ENCODE measurements at regions not wholly inside any gene's neighbourhood (a gene's known extent, or its start where the extent isn't known, plus 50 kb on each side); places are given as distances from the start of the nearest gene placed in this dataset.
A peak's percentile ranks its signal among the peaks of the same experiment; 100 is the strongest.

- no peak overlapping the region for H3K4me2 ChIP-seq (ENCODE audit: insufficient read depth, low read length, poor library complexity, severe bottlenecking)
- no peak overlapping the region for H3K23ac ChIP-seq (ENCODE audit: low read depth, low read length, poor library complexity)
- H3K36me3 ChIP-seq (replicated peaks in 1 of 2; ENCODE audit: control insufficient read depth in 2 of 2, insufficient read depth in 2 of 2, low read length in 2 of 2), result no peaks in the 10 kb centered on the region
- no peak overlapping the region for H2BK12ac ChIP-seq (ENCODE audit: low read length)
- H3K9ac ChIP-seq (ENCODE audit: low read depth, low read length, poor library complexity), result no peak overlapping the region
- H2BK120ac ChIP-seq (ENCODE audit: low read depth, low read length), result no peak overlapping the region
- no peak overlapping the region for H2BK5ac ChIP-seq (ENCODE audit: low read length)
- H3K27ac ChIP-seq (replicated peaks; ENCODE audit: low read length), result no peak overlapping the region
- H2BK15ac ChIP-seq (ENCODE audit: low read length), result no peak overlapping the region
- peaks cover 0 to 12% of the 10 kb centered on the region in 2 donors for H3K4me1 ChIP-seq (ENCODE audit: control insufficient read depth in 2 of 2, insufficient read depth in 1 of 2, low read depth in 1 of 2, low read length in 2 of 2)
- no CpG with 5 or more reads among the region's 12 CpGs for WGBS, 2 donors (ENCODE audit: extremely low coverage in 2 of 2, insufficient read length in 2 of 2, insufficient replicate concordance in 1 of 2)
- no peaks in the 10 kb centered on the region for H3K27me3 ChIP-seq (ENCODE audit: control insufficient read depth in 3 of 3, insufficient read depth in 3 of 3, low read depth in 1 of 3, low read length in 3 of 3)
- no peak overlapping the region for H3K14ac ChIP-seq (ENCODE audit: low read length)
- no peak overlapping the region for H3K4me3 ChIP-seq (ENCODE audit: low read length in 2 of 2)
- DNase-seq (ENCODE audit: low spot score), result no peak
- H2AK5ac ChIP-seq (ENCODE audit: low read depth, low read length), result no peak overlapping the region
- no peak overlapping the region for H4K8ac ChIP-seq (ENCODE audit: low read depth, low read length)
- no peak overlapping the region for H3K4ac ChIP-seq (ENCODE audit: low read length)
- H2AFZ ChIP-seq (ENCODE audit: low read length), result peak overlapping the region; percentile 78
- H3K18ac ChIP-seq (ENCODE audit: low read length), result no peak overlapping the region
- no peaks in the 10 kb centered on the region for H3K79me1 ChIP-seq (ENCODE audit: low read depth, low read length)
- H3K9me3 ChIP-seq (replicated peaks in 1 of 2; ENCODE audit: control insufficient read depth in 2 of 2, insufficient read depth in 1 of 2, low read depth in 1 of 2, low read length in 2 of 2), result no peaks in the 10 kb centered on the region
- H4K91ac ChIP-seq (ENCODE audit: low read depth, low read length, poor library complexity), result no peak overlapping the region
Observed at GRCh38 chr13:24617256-24618010, 62.8 kb upstream of the ATP12A start.

GRCh38 chr13:24618011-24618955 is 61.9 kb upstream of the ATP12A start:
- H3K27me3 ChIP-seq (ENCODE audit: control insufficient read depth in 3 of 3, insufficient read depth in 3 of 3, low read depth in 1 of 3, low read length in 3 of 3), result no peaks in the 10 kb centered on the region
- peaks cover 0 to 1% of the 10 kb centered on the region in 2 donors for H3K9me3 ChIP-seq (replicated peaks in 1 of 2; ENCODE audit: control insufficient read depth in 2 of 2, insufficient read depth in 1 of 2, low read depth in 1 of 2, low read length in 2 of 2)
- no peak overlapping the region for H3K4me2 ChIP-seq (ENCODE audit: insufficient read depth, low read length, poor library complexity, severe bottlenecking)
- H3K4me3 ChIP-seq (ENCODE audit: low read length in 2 of 2), result no peak overlapping the region
- H3K36me3 ChIP-seq (replicated peaks in 1 of 2; ENCODE audit: control insufficient read depth in 2 of 2, insufficient read depth in 2 of 2, low read length in 2 of 2), result no peaks in the 10 kb centered on the region
- H2BK15ac ChIP-seq (ENCODE audit: low read length), result no peak overlapping the region
- peak overlapping the region; percentile 35 for H3K18ac ChIP-seq (ENCODE audit: low read length)
- H4K91ac ChIP-seq (ENCODE audit: low read depth, low read length, poor library complexity), result no peak overlapping the region
- DNase-seq (ENCODE audit: low spot score), result no peak
- H3K27ac ChIP-seq (replicated peaks; ENCODE audit: low read length), result no peak overlapping the region
- no peak overlapping the region for H3K23ac ChIP-seq (ENCODE audit: low read depth, low read length, poor library complexity)
- no peak overlapping the region for H2BK12ac ChIP-seq (ENCODE audit: low read length)
- no peak overlapping the region for H3K14ac ChIP-seq (ENCODE audit: low read length)
- no peak overlapping the region for H2AK5ac ChIP-seq (ENCODE audit: low read depth, low read length)
- H2BK120ac ChIP-seq (ENCODE audit: low read depth, low read length), result no peak overlapping the region
- no peak overlapping the region for H4K8ac ChIP-seq (ENCODE audit: low read depth, low read length)
- peaks cover 0 to 12% of the 10 kb centered on the region in 2 donors for H3K4me1 ChIP-seq (ENCODE audit: control insufficient read depth in 2 of 2, insufficient read depth in 1 of 2, low read depth in 1 of 2, low read length in 2 of 2)
- H2BK5ac ChIP-seq (ENCODE audit: low read length), result no peak overlapping the region
- H3K9ac ChIP-seq (ENCODE audit: low read depth, low read length, poor library complexity), result no peak overlapping the region
- H3K79me1 ChIP-seq (ENCODE audit: low read depth, low read length), result no peaks in the 10 kb centered on the region
- no CpG with 5 or more reads among the region's 15 CpGs for WGBS, 2 donors (ENCODE audit: extremely low coverage in 2 of 2, insufficient read length in 2 of 2, insufficient replicate concordance in 1 of 2)
- no peak overlapping the region for H3K4ac ChIP-seq (ENCODE audit: low read length)
- H2AFZ ChIP-seq (ENCODE audit: low read length), result peak overlapping the region; percentile 78

GRCh38 chr13:24619282-24619681 is 60.9 kb upstream of the ATP12A start:
- H3K27ac ChIP-seq (replicated peaks; ENCODE audit: low read length), result no peak overlapping the region
- H3K18ac ChIP-seq (ENCODE audit: low read length), result no peak overlapping the region
- H3K27me3 ChIP-seq (ENCODE audit: control insufficient read depth in 3 of 3, insufficient read depth in 3 of 3, low read depth in 1 of 3, low read length in 3 of 3), result no peaks in the 10 kb centered on the region
- H3K4me1 ChIP-seq (ENCODE audit: control insufficient read depth in 2 of 2, insufficient read depth in 1 of 2, low read depth in 1 of 2, low read length in 2 of 2), result peaks cover 0 to 12% of the 10 kb centered on the region in 2 donors
- H2BK12ac ChIP-seq (ENCODE audit: low read length), result no peak overlapping the region
- no peak overlapping the region for H3K9ac ChIP-seq (ENCODE audit: low read depth, low read length, poor library complexity)
- H3K23ac ChIP-seq (ENCODE audit: low read depth, low read length, poor library complexity), result no peak overlapping the region
- H2BK120ac ChIP-seq (ENCODE audit: low read depth, low read length), result no peak overlapping the region
- peaks cover 0 to 1% of the 10 kb centered on the region in 2 donors for H3K9me3 ChIP-seq (replicated peaks in 1 of 2; ENCODE audit: control insufficient read depth in 2 of 2, insufficient read depth in 1 of 2, low read depth in 1 of 2, low read length in 2 of 2)
- no peak overlapping the region for H3K4me2 ChIP-seq (ENCODE audit: insufficient read depth, low read length, poor library complexity, severe bottlenecking)
- H2AFZ ChIP-seq (ENCODE audit: low read length), result no peak overlapping the region
- H3K14ac ChIP-seq (ENCODE audit: low read length), result no peak overlapping the region
- H2BK5ac ChIP-seq (ENCODE audit: low read length), result no peak overlapping the region
- no peak overlapping the region for H4K8ac ChIP-seq (ENCODE audit: low read depth, low read length)
- WGBS, 2 donors (ENCODE audit: extremely low coverage in 2 of 2, insufficient read length in 2 of 2, insufficient replicate concordance in 1 of 2), result no CpG with 5 or more reads among the region's 7 CpGs
- H2BK15ac ChIP-seq (ENCODE audit: low read length), result no peak overlapping the region
- no peak overlapping the region for H3K4me3 ChIP-seq (ENCODE audit: low read length in 2 of 2)
- no peak overlapping the region for H2AK5ac ChIP-seq (ENCODE audit: low read depth, low read length)
- no peaks in the 10 kb centered on the region for H3K36me3 ChIP-seq (replicated peaks in 1 of 2; ENCODE audit: control insufficient read depth in 2 of 2, insufficient read depth in 2 of 2, low read length in 2 of 2)
- DNase-seq (ENCODE audit: low spot score), result no peak
- H3K79me1 ChIP-seq (ENCODE audit: low read depth, low read length), result no peaks in the 10 kb centered on the region
- no peak overlapping the region for H4K91ac ChIP-seq (ENCODE audit: low read depth, low read length, poor library complexity)
- no peak overlapping the region for H3K4ac ChIP-seq (ENCODE audit: low read length)
